Effector CD4-positive, alpha-beta T cell (primary cell): ENCODE measurements at regions not wholly inside any gene's neighbourhood (a gene's known extent, or its start where the extent isn't known, plus 50 kb on each side); places are given as distances from the start of the nearest gene placed in this dataset.
A peak's percentile ranks its signal among the peaks of the same experiment; 100 is the strongest.

ENCODE experiments used
- DNase-seq: peaks from one replicate; pipeline ENCODE4 v3.0.0-alpha.2; 2020

DNA sequence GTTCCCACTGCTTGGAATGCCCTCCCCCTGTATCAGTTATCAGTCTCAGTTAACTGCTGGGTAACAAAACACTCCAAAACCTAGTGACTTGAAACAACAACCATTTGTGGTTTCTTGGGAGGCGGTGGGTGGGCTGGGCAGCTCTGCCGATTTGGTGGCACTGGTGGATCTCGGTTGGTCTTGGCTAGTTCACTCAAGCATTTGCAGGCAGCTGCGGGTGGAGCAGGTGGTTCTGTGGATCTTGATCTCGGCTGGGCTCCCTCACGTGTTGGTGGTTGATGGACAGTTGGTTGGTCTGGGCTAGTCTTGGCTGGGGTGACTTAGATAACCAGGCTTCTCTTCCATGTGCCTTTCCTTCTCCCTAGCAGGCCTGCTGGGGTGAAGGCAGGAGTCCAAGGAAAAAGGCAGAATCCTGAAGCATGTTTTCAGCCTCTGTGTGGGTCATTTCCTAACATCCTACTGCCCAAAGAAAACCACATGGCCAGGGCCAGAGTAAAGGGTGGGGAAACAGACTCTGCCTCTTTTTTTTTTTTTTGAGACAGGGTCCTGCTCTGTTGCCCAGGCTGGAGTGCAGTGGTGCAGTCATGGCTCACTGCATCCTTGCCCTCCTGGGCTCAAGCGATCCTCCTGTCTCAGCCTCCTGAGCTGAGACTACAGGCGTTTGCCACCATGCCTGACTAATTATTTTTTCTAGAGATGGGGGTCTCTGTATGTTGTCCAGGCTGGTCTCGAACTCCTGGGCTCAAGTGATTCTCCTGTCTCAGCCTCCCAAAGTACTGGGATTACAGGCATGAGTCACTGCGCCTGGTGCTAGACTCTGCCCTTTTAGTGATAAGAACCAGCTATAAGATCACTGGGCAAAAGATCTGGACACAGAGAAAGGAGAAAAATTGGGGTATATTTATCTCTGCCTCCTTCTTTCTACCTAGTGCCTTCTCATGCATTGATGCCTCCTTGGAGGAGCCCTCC lies 183.7 kb downstream of the RGS3 start:
- DNase-seq: no peak

DNA sequence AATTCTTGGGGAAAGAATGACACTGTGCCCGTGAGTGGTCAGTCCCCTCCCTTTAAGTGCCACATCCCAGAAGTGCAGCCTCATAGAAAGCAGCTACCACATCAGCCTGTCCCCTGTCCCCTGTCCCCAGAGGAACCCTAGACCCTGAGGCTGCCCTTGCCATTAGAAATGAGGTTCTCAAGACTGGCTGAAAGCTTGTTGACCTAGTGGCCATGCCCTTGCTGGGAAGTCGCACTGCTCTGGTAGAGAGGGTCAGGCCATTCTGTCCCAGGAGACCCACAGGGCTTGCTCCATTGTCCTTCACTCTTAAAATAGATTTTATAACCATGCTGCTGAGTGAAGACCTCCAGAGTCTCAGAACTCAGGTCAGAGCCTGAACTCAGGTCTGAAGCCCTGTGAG lies 184.5 kb downstream of the RGS3 start:
- DNase-seq: no peak

DNA sequence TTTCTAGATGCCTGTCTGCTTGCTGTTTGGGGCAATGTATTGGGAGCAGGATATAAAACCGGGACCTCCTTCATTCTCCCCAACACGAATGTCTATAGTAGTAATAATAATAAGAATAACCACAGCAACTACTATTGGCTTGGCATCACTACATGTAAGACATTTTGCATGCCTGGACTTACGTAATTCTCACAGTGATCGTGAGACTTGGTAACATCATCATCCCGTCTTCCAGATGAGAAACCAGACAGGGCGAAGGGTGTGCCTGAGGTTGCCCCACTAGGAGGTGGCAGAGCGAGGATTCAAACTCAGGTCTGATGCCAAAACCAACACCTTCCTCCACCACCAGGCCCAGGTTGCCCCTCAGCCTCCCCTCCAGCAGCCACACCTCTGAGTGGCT lies 185.1 kb downstream of the RGS3 start:
- DNase-seq: no peak

DNA sequence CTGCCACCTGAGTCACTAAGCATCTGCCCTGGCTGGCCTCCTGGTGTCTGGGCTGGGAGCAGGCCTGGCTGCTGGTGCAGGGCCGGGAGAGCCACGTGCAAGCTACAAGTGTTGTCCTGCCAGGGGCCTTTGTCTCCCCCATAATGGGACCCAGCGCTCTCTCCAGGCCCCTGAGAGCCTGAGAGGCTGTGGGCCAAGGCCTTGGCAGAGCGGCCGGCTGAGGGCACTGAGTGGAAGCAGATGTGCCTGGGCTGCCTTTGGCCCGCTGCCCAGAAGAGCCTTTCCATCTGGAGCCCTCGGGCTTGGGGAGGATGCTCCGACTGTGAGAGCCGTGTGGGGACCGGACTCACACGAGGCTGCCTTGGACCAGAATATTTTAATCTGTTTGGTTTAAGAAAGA lies 185.5 kb downstream of the RGS3 start:
- DNase-seq: no peak

DNA sequence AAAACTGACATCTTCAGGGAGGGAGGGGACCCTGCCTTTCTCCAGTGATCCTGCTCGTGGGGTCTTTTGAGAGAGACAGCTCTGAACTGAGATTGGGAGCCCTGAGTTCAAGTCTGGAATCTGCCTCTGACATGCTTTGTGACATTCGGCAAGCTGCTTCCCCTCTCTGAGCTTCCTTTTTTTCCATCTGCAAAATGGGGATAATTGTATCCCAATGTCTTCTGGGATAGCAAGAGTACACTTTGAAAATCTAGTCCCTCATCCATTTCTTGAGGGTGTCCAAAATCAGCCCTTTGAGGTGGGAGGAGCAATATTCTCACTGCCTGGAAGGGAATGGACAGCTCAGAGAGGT lies 186.3 kb downstream of the RGS3 start:
- no peak for DNase-seq

DNA sequence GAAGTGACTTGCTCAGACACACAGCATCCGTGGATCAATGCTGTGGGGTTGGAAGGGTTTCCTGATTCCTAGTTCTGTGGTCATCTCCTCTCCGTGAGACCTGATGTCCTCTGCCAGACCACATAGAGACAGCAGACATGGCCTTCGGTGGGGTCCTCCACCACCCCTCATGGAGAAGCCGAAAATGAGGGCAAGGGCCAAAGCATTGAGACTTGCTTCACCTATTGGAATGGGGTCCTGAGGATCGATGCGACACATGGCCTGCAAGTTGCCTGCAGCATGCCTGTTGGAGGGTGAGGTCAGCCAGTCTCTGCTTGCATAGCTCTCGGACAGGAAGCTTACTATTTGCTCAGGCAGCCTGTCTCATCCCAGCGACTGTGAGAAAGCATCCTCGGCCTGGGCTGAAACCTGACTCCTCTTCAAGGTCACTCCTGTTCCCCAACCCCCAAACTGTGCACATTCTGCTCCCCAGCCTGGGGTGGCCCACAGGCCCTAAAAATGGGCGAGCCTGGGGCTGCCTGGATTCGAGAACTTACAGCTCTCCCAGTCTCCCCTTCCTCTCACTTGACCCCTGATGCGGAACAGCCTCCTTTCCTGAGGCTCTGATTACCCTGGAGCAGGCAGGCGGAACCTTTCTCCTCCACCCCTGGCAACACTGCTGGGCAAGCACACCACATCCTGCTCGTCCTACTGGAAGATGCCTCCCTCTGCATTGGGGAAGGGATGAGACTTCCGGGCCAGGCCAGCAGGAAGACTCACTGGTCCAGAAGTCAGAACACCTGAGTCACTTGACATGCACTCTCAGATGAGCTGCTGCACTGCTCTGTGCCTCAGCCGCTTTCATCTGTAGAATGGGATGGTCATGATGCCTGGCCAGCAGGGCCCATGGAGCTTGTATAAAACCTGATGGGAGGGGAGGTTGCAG lies 186.9 kb downstream of the RGS3 start:
- no peak for DNase-seq

DNA sequence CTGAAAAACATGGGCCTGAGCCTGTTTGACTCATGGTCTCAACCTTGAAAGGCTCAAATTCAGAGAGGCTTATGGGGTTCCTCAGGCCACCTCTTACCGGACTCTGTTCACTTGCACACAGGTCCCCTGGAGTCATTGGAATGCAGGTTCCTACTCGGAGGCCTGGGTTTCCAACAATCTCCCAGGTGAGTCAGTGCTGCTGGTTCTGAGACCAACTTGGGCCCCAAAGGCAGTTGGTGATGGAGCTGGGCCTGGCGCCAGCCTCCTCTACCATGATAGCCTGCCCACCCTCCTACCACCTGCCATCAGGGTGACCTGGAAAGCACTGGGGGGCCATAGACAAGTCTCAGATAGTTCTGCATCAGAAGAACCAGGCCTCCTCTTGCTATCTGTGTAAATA lies 188.4 kb downstream of the RGS3 start:
- DNase-seq: no peak

DNA sequence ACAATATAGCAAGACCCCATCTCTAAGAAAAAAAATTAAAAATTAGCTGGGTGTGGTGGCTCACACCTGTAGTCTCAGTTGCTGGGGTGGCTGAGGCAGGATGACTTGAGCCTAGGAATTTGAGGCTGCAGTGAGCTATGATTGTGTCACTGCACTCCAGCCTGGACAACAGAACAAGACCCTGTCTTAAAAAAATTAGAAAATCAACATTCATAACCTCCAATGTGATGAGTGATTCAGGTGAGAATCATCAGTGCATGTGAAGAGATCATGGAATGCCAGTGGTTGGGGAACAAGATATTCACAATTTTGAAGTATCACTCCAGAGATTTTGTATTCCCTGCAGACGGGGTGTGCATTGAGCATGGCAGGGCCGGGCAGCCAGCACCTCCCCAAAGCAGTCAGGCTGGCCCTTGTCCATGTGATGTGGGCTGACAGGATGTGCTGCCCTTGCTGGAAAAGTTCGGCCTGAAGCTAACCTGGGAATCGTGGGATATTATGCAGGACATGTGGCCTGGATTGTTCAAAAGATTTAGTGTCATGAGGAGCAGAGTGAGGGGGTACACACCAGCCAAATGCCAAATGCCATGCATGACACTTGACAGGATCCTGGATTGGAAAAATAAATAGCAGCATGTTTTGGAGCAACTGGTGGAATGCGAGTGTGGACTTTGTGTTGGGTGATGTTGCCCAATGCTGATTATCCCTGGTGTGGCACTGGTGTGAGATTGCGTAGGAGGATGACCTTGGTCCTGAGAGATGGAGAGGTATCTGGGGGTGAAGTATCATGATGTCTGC lies 189.0 kb downstream of the RGS3 start:
- no peak for DNase-seq

DNA sequence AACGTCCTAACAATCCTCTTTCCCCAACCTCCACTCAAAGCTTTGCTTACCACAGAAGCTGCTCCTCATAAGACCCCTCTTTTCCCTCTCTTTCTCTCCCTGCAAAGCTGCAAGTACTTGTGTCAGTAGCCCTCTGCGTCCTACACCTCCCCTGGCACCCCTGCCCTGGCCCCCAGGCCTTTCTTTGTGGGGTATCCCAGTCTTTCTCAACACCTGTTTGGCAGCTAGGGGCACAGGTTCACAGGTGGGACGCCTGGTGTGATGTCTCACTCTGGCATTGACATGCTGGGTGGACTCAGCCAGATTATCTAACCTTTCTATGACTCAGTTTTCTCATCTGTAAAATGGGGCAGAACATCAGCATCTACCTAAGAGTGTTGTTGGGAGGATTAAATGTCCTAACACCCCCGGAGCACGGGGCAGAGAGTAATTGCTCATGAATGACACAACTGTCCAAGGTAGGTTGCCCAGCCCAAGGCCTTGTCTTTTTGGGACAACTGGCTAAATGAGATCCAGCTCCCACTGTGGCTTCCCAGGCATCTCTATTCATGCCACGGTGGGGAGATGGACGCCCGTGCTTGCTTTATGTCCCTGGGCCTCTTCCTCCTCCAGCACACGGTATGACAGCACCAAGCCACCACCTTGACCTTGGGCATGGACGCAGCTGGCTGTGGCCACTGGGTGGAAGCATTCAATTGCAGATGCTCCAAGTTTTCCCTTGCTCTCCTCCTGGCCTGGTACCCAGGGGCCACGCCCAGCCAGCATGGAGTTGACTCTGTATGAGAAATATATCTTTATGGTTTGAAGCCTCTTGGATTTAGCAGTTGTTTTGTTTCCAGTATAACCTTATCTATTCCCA lies 190.4 kb downstream of the RGS3 start:
- no peak for DNase-seq

DNA sequence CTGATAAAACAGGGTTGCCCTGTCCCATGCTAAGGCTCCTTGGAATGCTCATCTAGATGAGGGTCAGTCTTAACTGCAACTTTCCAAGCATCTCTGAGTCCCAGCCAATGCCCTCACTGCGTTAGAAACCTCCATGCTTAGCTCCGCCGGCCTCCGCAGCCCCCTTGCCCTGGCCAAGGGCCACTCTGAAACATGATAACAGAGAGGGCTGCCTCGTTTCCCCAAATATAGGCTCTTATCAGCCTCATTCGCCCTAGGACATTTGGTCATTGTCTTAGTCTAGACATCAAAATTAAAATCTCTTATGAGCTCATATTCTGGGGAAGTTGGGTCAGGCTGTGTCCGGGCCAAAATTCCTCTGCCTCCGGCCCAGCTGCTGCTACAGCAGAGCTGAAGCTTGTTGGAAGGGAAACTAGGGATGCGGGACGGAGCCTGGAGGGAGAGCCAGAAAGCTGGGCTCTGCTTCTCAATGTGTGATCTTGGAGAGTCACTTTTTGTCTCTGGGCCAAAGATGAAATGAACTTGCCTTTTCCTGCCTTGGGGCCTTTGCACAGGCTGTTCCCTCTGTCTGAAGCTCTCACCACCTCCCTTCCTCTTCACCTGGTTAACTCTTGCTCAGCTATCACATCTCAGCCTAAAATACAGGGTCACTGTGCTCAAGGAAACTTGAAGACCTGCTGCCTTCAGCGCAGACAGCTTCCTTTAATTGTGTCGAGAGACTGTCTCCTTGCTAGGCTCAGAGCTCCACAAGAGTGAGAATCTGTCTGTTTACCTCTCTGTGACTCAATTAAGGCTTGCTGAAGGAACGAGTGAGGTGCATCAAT lies 191.3 kb downstream of the RGS3 start:
- DNase-seq: no peak

DNA sequence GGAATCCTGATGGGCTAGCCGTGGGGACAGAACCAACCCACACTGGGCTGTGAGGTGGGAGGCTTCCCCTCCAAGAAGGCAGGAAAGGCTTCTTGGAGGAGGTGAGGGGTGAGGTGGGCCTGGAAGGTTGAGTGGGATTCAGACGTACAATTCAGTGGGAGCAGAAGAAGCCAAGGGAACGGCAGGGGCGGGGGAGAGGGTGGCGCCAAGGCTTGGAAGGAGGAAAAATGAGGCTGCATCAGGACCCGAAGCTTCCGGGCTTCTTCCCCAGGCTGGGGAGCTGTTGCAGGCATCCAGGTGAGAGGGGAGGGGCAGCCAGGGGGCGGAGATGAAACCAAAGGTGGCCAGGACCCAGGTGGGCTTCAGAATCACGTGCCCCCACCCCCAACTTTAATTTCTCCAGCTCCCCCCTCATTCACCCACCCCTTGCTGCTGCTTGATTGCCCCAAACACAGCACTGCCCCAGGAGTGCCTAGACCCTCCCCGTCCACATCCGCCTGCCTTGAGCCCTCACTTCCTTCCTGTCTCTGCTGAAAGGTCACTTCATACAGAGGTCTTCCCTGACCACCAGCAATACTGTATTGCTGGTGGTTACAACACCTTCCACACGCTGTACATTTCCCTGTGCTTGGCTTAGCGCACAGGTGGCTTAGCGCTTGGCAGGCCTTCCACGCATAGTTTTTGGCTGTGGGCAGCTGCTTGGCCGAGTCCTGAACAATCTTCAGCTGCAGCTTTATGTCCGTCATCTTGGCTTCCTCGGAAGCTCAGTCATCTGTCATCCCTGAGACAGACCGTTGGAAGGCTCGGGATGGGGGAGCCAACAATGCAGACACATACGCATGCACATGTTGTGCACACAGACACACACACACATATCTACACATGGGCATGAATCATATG lies 193.5 kb downstream of the RGS3 start:
- DNase-seq: no peak

DNA sequence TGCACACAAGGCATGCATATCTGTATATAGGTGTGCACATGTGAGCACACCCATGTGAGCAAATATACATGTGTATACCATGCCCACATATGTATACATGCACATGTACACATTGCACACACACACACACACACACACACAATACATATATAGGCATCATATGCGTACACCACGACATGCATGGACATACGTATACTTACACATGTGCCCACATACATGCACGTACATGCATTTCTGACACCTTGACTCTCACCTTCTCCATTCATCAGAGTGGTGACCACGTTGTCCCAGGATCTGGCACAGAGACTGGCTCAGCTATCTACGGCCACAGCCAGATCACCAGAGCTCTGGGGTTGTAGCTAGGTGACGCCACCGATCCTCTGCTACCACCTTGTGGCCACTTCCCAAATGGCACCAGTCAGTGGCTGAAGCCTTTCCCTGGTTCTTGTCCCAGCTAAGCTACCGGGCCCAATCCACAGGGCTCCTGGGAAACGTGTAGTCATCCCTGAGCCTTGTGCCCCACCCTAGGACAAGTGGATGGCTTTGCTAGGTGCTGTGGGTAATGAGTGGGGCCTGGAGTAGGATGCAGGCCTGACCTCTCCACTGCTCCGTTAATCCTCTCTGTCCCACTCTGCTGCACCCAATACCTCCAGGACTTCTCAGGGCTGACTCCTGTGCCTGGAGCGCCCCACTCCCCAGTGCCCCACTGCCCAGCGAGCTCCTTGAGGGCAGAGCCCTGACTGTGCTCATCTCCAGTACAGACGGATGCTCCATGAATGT lies 194.4 kb downstream of the RGS3 start:
- DNase-seq: peak; percentile 69

DNA sequence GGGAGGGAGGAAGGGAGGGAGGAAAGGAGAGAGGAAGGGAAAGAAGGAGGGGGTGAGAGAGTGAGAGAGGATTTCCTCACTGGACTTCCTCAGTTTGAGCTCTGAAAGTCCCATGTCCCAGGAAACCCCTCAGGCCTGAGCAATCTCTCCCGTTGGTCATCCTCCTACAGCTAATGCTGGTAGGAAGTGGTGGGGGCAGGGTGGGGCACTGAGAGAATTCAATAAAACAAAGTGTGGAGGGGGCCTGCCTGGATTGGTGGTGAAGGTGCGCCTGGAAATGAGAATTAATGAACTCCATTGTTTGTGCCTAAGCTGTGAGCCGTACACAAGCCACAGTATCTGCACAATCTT lies 195.0 kb downstream of the RGS3 start:
- DNase-seq: no peak

DNA sequence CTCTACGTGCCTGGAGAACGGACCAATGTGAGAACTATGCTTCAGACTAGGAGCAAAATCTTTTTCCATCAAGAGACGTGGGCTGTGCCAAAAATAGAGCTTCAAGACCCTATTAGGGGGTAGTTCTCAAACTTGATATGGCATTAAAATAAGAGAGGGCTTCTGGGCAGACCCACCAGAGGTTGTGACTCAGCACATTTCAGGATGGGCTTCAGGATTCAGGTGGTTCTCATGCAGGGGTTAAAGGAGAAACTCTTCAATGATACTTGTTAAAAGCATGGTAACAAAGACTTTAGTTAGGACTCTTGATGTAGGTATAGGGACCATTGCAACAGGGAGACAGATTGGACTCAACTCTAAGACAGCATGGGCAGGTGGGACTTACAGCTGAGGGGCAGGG lies 195.5 kb downstream of the RGS3 start:
- no peak for DNase-seq

DNA sequence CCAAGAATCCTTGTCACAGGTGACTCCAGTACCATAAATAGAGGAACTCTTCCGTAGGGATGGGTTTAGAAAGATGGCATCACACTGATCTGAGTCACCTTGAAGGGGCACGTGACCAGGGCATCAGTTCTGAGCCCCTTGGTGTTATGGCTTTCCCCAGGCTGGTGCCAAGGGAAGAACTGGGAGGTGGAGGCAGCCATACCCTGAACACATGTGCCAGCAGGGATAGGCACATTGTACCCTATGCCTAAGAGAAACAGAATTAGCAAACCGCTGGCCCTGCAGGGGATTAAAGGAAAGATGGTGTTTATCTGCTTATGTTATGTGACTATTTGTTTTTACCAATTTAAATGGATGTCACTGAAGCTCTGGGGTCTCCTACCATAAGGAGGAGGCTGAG lies 196.2 kb downstream of the RGS3 start:
- DNase-seq: no peak

DNA sequence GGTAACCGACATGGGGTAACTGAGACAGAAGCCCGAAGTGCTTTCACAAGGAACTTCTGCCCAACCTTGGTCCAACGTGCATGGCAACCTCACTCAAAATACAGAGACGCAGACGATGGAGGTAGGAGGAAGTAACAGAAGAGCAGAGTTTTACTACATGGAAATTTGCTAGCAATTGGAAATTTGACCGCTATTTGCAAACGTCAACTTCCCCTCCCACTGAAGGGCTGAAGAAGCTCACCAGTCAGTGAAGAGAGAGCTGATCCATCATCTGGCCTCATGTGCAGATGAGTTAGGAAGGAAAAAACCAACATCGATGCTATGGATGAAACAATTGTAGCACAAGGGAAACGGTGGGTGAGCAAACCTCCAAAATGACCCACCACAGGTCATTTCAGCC lies 196.7 kb downstream of the RGS3 start:
- DNase-seq: no peak

DNA sequence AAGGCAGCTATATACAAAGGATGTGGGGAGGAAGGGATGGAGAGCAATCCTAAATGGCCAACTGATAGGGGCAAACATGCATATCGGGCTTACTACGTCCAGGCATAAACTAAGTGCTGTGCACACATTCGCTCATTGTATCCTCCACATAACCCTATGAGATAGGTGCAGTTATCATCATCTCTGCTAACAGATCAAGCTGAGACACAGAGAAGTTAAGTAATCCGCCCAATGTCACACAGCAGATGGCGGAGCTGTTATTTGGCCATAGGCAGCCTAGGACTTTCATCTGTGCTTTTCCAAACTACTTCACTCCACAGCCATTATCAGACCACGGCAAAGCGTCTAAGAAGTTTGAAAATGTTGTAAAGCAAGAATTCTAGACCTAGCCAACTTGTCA lies 197.5 kb downstream of the RGS3 start:
- no peak for DNase-seq

DNA sequence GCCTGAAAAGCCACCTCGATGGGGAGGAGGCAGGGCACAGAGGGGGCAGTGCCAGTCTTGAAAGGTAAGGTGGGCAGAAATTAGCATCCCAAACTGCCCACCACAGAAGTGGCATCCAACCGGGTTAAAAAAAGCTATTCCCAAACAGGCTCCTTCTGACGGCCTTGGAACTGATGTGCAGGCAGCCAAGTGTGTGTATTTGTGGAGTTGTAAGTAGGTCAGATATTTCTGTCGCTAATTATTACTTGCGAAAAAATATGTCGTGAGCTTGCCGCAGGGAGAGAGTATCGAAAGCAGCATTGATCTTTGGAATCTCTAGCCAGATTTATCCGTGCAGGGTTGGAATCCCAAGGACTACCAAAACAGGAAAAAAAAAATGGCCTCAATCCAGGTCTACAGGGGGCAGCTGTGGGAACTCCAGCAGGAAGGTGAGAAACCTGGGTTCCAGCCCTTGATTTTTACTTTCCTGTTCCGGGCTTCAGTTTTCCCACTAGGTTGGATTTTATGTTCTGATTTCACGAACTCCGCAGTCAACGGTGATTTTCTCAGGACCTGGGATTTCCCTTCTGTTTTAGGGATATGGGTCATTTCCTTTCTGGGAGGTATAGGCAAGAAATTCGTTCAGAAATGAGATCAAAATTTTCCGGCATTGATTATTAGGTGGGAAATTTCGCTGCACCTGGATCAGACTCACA lies 200.8 kb downstream of the RGS3 start:
- DNase-seq: no peak

DNA sequence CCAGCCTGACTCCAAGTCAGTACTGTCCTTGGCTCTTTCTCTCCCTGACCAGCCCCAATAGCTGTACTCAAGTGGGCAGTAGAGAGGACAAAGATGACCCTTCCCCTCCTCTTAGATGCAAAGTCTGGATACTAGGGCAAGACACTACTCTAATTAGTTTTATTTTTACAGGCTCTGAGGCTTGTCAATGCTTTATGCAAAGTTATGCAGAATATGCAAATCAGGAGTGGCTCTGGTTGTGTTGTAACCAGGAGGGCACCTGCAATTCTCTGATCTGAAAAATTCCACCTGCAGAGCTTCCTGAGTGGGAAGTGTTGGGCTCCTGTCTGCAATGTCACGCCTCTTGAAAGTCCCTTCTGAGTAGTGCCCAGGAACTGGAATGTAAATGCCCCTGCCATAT lies 201.5 kb downstream of the RGS3 start:
- DNase-seq: no peak
